ENCODE measurements at regions not wholly inside any gene's neighbourhood (a gene's known extent, or its start where the extent isn't known, plus 50 kb on each side); places are given as distances from the start of the nearest gene placed in this dataset.

- TF ChIP-seq EZH2 (IDR thresholded peaks at IDR 0.05; ENCODE audit: borderline replicate concordance, low read length): no peak
- TF ChIP-seq, protein P1, sequence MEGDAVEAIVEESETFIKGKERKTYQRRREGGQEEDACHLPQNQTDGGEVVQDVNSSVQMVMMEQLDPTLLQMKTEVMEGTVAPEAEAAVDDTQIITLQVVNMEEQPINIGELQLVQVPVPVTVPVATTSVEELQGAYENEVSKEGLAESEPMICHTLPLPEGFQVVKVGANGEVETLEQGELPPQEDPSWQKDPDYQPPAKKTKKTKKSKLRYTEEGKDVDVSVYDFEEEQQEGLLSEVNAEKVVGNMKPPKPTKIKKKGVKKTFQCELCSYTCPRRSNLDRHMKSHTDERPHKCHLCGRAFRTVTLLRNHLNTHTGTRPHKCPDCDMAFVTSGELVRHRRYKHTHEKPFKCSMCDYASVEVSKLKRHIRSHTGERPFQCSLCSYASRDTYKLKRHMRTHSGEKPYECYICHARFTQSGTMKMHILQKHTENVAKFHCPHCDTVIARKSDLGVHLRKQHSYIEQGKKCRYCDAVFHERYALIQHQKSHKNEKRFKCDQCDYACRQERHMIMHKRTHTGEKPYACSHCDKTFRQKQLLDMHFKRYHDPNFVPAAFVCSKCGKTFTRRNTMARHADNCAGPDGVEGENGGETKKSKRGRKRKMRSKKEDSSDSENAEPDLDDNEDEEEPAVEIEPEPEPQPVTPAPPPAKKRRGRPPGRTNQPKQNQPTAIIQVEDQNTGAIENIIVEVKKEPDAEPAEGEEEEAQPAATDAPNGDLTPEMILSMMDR (IDR thresholded peaks at IDR 0.05; ENCODE audit: low read length): no peak
These were observed 157.2 kb upstream of the TMPO start for GRCh38 chr12:98358144-98358543.
